HG03175 (cell line): ENCODE measurements at regions not wholly inside any gene's neighbourhood (a gene's known extent, or its start where the extent isn't known, plus 50 kb on each side); places are given as distances from the start of the nearest gene placed in this dataset.

ENCODE experiments used
- ATAC-seq: cut with Tn5 transposase; IDR thresholded peaks from one replicate; pipeline ENCODE4 v1.9.1; 2021; ENCODE audit warnings: mild to moderate bottlenecking, moderate library complexity; ENCODE audit not compliant: unreplicated experiment

DNA sequence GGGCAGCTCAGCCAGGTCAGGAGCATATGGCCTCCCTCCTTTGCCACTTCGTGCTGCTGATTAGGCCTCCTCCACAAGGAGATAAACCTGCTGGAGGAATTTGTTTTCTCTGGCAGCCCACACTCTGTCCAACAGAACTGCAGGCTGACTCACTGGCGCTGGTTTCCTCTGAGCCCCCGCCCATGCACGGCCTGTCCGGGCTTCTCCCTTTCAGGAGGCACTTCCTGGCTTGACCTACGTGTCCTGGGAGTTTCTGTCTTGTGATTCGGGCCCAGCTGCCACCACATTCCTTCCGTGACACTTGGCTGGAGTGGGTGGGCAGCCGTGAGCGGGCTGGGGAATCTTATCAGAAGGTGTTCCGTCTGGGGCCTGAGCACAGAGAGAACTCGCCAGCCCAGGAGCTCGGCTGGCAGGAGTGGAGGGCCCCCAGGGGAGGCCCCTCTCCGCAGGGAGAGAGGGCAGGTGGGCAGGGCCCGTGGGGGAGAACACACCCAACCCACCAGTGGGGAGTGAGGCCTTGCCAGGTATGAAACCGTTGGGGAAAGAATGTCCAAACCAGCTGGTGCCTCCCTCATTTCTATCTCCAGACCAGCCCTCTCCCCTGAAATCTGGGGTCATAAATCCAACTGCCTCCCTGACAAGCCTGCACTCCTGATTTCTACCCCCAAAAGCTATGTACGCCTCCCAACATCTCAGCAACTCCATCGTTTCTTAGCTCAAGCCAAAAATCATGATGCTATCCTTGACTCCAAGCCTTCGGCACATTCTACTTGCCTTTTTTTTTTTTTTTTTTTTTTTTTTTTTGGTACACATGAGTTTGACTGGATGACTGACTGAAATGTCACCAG, 110.6 kb upstream of the MEF2A start:
- ATAC-seq: no peak

DNA sequence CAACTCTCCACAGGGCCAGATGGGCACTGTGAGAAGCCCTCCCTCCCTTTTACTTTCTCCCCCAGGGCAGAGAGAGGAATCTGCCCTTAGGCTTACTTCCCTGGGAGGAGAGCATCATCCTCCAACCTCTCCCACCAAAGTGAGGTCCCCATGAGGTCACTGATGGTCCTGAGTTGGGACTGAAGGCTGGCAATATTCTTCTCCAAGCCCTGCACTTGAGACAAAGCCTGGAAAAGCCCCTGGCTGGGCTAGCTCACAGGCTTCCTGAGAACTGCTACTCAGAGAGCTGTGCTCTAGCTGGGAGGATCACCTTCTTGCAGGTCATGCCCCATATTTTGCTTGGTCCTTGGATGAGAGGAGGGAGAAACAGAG, 110.0 kb upstream of the MEF2A start:
- ATAC-seq: no peak

DNA sequence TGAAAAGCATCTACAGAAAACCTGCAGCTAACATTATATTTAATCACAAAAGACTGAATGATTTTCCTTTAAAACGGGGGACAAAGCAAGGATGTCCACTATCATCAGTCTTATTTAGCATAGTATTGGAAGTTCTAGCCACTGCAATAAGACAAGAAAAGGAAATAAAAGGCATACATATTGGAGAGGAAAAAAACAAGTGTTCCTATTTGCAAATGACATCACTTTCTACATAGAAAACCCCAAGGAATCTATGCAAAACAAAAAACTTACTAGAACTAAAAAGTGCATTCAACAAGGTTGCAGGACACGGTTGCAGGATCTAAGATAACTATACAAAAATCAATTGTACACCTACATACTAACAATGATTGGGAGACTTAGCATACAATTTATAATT, 101.6 kb upstream of the MEF2A start:
- no peak for ATAC-seq

DNA sequence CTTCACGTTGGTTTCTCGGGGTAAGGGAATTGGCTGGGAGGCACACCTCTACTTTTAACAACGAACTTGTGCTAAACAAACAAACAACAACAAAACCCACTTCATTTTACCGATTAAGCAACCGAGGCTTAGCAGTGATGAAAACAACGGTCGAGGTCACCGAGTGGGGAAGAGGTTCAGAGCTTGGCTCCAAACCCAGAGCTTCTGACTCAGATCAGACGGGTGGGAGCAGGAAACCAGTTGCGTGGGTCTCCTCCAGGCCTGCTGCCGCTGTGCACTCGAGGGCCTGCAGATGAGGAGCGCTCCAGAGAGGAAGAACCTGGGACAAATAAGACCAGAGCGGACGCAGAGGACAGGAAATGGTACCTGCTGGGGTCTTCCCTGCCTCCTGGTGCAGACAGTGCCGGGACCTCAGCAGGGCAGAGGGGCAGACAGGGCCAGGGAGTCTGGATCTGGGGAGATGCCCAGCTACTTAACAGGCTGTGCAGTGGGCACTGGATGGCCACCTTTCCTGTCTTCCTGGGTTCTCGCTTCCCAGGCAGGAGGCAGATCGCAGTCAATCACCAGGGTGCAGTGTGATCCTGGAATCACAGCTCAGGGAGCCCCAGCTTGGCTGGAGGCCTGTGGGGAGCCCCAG, 99.0 kb upstream of the MEF2A start:
- ATAC-seq: no peak

DNA sequence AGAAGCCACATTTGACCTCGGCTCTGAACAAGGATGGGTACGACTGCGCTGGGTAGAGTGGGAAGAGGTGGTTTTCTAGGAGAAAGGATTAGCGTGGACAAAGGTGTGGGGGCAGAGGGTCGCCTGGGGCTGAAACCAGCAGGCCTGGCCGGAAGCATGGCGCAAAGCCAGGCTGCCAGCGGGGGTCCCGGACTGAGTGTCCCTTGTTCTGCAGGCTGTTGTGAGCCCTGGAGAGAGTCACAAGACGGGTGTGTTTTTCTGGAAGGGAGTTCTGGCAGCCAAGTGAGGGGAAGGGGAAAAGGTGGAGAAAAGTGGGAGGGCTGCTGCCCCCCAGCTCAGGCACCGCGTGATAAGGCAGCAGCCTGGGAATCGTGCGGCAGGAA, 98.5 kb upstream of the MEF2A start:
- ATAC-seq: no peak

- ATAC-seq: no peak
These were observed 97.8 kb upstream of the MEF2A start for GRCh38 chr15:99467853-99468464.

- ATAC-seq: peak; percentile 49
These were observed 95.6 kb upstream of the MEF2A start for GRCh38 chr15:99470204-99470603.

DNA sequence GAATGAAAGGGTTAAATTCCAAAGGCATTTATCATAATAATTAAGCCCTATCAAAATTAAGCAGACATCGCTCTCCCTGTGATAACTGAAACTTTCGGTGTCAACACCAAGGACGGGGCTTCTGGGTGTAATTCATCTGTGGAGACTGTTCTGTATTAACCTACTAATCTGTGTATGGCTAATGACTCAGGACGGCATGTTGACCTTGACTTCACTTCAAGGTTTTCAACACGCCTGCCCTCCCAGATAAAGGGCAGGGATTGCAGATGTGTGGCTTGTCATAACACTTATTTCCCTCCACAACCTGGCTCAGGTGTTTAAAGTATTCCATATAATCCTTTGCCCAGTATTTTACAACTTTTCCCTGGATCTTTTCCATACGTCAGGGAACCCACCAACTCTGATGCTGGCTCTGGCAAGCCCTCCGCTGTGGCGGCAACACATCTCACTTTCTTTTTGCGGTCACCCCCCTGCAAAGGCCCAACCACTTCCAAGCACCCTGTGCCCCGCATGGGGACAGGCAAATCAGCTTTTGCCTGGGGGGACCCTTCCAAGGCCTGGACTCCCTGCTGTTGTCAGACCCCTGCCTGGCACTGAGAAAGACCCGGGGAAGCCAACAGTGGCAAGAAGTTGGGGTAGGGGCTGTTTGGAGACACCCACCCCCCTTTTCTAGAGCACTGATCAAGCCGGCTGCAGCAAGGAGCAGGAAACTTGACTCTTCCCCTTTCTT, 93.2 kb upstream of the MEF2A start:
- no peak for ATAC-seq

GRCh38 chr15:99473981-99474906, 91.5 kb upstream of the MEF2A start:
- ATAC-seq: no peak

DNA sequence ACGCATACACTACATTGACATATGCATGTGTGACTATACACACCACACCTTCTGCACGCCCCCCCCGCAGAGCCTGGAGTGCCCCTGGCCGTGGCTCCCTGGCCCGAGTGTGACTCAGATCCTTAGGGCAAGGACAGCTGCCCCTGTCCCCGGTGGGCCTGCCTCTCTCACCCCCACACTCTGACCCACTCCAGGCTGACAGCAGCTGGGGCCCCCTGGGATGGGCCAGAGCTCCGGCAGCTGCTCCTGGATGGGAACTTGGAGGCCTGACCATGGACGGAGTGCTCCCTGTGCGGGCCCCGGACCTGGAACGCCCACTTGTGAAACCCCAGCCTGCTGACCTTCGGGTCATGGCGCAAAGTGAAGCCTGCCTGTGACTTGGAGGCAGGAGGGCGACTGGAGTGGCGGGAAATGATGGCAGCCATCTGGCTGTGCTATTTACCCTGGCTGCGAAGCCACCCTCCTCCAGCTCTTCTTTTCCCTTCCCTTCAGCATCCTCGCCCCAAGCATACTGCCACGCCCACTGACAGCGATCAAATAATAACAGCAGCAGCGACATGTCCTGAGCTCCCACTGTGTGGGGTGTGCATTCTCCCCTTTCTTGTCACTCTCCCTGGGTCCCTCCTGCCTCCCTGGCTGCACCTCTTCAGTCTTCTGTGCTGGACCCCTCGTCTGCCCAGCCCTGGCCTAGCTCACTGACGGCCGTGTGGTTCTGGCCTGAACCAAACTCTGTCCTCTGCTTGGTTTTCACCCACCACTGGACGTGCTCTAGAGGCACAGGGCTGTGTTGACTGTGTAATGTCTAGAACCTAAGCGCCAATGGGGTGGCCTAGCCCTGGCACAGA, 90.7 kb upstream of the MEF2A start:
- no peak for ATAC-seq

DNA sequence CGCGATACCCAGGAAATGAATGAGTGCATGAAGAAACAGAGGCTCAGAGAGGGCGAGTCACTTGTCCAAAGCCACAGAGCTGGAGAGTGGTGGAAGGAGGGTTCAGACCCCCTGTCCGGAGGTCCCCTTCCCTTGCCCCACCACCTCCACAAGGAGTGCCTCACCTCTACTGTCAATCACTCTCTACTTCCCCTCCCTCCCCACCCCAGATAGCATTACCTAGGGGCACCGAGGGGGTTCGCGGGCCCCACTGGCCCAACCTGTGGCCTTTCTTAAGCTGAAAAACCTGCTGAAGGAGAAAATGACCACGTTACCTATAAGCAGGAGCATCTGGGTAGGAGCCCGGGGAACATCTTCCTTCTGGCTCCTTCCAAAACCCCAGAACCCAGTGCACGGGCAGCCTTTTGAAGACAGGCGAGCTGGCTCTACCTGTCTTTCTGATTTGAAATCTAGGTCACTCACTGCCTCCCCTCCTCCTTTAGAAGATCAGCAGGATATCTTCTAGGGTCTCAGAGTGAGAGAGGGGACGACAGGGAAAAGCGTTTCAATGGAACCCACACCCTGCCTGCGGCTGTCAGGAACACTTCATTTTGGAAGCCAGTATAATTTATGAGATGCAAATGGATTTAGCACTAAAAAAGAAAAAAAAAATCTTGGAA, 89.9 kb upstream of the MEF2A start:
- no peak for ATAC-seq

DNA sequence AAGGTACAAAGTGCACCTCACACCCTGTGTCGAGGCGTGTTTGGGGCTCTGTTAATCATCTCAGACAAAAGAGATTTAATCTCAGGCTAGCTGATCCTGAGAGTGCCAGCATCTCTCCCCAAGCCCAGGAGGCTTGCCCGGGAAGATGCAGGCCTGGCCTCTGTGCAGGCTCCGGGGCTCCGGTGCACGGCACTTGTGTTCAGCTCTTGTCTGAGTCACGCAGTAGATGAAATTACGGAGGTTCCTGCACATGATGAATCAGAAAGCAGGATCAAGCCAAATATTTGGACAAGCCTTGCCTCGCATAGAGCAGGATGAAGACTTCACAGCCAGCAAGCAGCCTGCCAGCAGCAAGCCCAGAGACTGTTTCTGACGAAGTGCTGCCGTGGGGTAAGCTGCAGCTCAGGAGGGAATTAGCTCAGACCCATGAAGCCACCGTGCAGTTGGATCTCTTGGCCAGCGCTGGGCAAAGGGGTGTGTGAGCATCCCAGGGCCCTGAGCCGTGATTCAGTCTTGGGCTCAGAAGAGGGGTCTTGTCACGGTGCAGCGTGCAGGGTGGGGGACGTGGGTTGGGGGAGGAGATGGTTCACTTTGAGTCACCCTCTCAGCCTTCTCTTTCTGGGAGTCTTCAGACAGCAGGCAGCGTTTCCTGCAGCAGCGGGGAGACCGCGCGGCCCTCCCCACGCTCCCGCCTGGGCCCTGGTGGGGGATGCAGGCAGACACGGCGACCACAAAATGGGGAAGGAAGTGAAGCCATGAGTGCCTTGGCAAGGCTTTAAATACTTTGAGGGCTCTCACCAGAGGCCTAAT, 89.2 kb upstream of the MEF2A start:
- peak; percentile 63 for ATAC-seq

DNA sequence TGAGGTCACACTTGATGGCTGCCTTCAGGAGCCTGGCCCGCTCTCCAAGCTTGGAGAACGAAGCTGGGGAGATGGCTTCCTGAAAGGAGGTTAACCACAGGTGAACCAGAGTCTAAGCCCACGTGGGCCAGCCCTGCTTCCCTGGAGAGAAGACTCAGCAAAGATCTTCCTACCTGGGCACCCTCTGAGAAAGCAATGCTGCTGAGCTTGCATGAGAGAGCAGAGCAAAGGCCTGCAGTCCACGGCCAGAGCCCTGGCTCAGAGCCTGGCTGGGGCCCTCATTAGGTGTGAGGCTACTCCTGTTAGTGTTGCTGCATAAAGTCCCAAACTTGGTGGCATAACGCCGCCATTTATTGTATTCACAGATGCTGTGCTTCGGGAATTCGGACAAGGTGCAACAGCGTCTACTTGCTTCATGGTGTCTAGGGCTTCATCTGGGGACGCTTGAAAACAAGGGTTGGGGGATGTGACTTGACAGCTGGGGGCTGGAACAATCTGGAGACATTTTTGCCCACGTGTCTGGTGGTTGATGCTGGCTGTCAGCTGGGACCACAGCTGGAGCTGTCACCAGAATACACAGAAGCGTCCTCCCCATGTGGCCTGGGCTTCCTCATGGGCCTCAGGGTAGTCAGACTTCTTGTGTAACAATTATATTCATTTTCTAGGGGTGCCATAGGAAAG, 87.9 kb upstream of the MEF2A start:
- no peak for ATAC-seq

GRCh38 chr15:99478977-99479376, 86.8 kb upstream of the MEF2A start:
- no peak for ATAC-seq

DNA sequence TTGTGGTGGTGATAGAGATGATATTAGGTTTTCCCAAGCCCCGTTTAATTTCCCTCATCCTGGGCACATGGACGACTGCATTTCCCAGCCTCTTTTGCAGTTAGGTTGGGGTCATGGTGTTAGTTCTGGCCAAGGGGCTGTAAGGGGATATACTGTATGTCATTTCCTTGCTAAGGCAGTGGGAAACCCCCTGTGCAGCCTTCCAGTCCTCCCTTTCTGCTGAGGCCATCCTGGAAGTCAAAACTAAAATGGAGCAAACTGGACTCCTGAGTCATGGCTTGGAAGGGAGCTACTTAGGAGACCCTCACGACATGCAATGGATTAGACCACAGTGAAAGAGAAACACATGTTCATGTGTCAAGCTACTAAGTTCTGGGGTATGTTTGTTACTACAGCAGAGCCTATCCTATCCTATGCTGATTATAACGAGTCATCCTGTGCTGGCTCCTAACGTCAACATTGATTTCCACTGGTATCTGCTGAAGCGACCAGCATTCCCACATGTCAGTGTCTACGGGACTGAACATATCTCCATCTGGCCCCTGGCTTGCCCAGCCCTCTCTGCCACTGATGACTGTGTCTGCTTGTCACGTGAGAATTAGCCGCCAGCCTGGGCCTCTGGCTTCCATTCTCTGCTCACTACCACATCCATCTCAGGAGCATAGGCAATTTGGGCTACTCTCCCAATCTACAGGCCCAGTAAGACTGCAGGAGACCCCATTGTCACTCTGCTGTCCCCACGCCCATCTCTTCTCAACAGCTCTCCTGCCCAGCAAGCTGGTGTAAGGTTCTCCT, 85.6 kb upstream of the MEF2A start:
- ATAC-seq: no peak

DNA sequence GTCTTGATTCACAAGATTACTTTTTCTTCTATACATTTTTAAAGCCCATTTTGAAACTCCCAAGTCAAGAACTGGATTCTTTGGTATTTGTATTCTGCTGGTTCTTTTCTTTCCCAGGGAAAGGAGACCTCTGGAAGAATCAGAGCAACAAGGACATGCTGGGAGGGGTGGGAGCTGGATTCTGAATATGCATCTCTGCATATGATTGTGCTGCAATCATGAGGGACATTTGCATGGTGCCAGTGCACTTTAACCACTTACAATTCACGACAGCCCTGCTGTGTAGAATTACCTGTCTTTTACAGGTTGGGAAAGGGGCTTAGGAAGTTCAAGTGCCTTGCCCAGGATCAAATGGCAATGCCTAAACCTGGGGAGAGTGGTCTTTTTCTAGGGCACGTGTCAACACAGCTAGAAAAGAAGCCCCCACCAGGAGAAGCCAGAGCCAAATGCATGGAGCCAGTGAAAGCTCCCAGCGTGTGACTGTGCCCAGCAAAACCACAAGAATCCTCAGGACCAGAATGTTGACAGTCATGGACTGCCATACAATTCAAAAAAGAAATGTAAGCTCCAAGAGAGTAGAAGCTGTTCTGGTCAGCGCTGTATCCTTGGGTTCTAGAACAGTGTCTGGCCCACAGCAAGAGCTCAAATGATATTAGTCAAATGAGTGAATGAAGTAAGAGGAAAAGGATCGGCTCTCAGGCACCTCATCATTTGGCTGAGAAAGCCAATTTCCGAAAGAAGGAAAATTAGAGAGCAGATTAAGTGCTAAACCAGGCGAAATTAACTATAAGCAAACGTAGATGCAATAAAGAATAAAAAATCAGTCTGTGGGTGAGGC, 84.5 kb upstream of the MEF2A start:
- no peak for ATAC-seq
